ENCODE measurements at regions not wholly inside any gene's neighbourhood (a gene's known extent, or its start where the extent isn't known, plus 50 kb on each side); places are given as distances from the start of the nearest gene placed in this dataset.

- TF ChIP-seq, protein P1, sequence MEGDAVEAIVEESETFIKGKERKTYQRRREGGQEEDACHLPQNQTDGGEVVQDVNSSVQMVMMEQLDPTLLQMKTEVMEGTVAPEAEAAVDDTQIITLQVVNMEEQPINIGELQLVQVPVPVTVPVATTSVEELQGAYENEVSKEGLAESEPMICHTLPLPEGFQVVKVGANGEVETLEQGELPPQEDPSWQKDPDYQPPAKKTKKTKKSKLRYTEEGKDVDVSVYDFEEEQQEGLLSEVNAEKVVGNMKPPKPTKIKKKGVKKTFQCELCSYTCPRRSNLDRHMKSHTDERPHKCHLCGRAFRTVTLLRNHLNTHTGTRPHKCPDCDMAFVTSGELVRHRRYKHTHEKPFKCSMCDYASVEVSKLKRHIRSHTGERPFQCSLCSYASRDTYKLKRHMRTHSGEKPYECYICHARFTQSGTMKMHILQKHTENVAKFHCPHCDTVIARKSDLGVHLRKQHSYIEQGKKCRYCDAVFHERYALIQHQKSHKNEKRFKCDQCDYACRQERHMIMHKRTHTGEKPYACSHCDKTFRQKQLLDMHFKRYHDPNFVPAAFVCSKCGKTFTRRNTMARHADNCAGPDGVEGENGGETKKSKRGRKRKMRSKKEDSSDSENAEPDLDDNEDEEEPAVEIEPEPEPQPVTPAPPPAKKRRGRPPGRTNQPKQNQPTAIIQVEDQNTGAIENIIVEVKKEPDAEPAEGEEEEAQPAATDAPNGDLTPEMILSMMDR (IDR thresholded peaks at IDR 0.05; ENCODE audit: low read depth, low read length) = no peak
- TF ChIP-seq MYC (IDR thresholded peaks at IDR 0.05; ENCODE audit: low read depth, low read length) = no peak
Measured at GRCh38 chr12:24407884-24408283, 458.4 kb upstream of the SOX5 start.

All from NB4 (cell line).